IPS-15b (cell line): ENCODE measurements at regions not wholly inside any gene's neighbourhood (a gene's known extent, or its start where the extent isn't known, plus 50 kb on each side); places are given as distances from the start of the nearest gene placed in this dataset.

Experiments used
- H3K27me3 ChIP-seq: one replicate; pipeline ENCODE4 v1.6.1; 2013; ENCODE audit warnings: low read length; ENCODE audit not compliant: control insufficient read depth, insufficient read depth
- H3K36me3 ChIP-seq: one replicate; pipeline ENCODE4 v1.6.1; 2013; ENCODE audit warnings: low read length; ENCODE audit not compliant: control insufficient read depth, insufficient read depth
- H3K4me1 ChIP-seq: one replicate; pipeline ENCODE4 v1.6.1; 2013; ENCODE audit warnings: mild to moderate bottlenecking, low read length; ENCODE audit not compliant: control insufficient read depth, insufficient read depth
- H3K4me3 ChIP-seq: one replicate; pipeline ENCODE4 v1.5.1; 2013; ENCODE audit warnings: low read depth, low read length
- H3K9ac ChIP-seq: one replicate; pipeline ENCODE4 v1.6.1; 2013; ENCODE audit warnings: low read depth, mild to moderate bottlenecking, low read length
- H3K9me3 ChIP-seq: one replicate; pipeline ENCODE4 v1.6.1; 2013; ENCODE audit warnings: mild to moderate bottlenecking, low read length; ENCODE audit not compliant: control insufficient read depth, insufficient read depth

DNA sequence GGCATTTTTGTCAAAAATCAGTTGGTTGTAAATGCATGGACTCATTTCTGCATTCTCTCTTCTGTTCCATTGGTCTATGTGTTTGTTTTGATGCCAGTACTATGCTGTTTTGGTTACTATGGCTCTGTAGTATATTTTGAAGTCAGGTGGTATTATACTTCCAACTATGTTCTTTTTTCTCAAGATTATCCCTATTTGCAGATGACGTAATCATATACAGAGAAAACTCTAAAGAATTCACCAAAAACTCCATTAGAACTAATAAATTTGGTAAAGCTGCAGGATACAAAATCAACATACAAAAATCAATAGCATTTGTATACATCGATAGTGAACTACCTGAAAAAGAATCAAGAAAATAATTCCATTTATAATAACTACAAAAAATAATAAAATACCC is 253.1 kb upstream of the NEGR1 start:
- Histone ChIP-seq H3K27me3 (no peaks in the 10 kb centered on the region), H3K4me1 (no peaks in the 10 kb centered on the region), H3K4me3 (no peak overlapping the region), H3K9me3 (no peaks in the 10 kb centered on the region), H3K36me3 (no peaks in the 10 kb centered on the region), H3K9ac (no peak overlapping the region)

DNA sequence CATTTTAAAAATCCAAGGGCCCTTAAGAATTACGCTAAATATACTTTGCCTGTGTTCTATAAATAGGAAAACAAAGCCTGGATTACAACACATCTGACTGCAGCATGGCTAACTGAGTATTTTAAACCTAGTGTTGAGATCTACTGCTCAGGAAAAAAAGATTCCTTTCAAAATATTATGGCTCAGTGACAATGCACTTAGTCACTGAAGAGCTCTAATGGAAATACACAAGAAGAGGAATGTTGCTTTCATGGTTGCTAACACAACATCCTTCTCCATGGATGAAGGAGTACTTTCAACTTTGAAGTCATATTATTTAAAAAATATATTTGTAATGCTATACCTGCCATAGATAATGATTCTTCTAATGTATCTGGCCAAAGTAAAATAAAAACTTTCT is 248.3 kb upstream of the NEGR1 start:
- no peak overlapping the region for H3K9ac ChIP-seq
- H3K36me3 ChIP-seq = no peaks in the 10 kb centered on the region
- no peaks in the 10 kb centered on the region for H3K4me1 ChIP-seq
- H3K9me3 ChIP-seq = no peaks in the 10 kb centered on the region
- H3K4me3 ChIP-seq = no peak overlapping the region
- H3K27me3 ChIP-seq = no peaks in the 10 kb centered on the region

DNA sequence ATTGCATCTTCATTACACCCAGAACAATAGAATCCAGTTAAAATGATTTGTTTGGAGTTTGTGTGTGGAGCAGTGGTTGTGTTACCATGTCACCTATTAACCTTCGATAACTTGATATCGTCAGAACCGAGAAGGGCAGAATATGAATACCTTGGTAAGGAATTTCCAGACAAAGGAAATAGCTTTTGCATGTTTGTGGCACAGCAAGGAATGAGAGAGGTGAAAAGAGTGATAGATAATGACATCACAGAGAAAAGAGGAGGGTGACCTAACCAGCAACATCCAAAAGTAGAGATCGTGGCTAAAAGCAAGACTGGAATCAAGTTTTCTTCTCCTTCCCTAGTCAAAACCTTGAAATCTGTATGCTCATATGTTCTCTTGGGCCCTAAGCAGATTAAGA is 244.6 kb upstream of the NEGR1 start:
- Histone ChIP-seq H3K4me1 (no peaks in the 10 kb centered on the region), H3K9me3 (no peaks in the 10 kb centered on the region), H3K27me3 (no peaks in the 10 kb centered on the region), H3K4me3 (no peak overlapping the region), H3K9ac (no peak overlapping the region), H3K36me3 (no peaks in the 10 kb centered on the region)

DNA sequence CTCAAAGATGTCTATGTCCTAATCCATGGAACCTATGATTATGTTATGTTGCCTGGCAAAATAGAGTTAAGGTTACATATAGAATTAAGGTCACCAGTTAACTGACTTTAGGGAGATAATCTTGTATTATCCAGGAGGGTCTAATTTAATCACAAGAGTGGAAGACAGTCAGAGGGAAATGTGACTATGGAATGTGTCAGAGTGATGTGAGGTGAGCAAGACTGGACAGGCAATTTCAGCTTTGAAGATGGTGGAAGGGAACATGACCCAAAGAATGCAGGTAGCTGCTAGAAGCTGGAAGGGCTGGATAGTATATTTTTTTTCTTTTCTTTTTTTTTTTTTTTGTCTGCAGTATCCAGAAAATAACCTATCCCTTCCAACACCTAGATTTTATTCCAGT is 241.7 kb upstream of the NEGR1 start:
- Histone ChIP-seq H3K36me3 (no peaks in the 10 kb centered on the region), H3K27me3 (no peaks in the 10 kb centered on the region), H3K9me3 (no peaks in the 10 kb centered on the region), H3K4me3 (no peak overlapping the region), H3K9ac (no peak overlapping the region), H3K4me1 (no peaks in the 10 kb centered on the region)

DNA sequence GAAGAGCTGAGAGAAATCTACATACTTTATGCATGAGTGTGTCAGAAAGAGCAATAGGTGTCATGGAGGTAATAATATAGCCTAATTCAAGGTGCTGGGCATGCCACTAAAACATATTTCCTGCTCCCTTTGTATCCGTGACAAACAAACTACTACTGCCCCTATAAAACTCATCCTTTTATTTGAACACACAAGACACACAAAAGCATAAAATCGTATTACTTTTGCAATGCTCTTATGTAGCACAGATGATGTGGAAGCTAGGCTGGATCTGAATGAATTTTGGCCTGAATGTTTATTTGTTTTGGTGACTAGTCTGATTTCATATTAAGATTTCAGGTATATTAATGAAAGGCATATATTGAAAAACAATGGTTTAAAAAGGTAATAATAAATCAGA is 239.3 kb upstream of the NEGR1 start:
- Histone ChIP-seq H3K36me3 (no peaks in the 10 kb centered on the region), H3K4me1 (no peaks in the 10 kb centered on the region), H3K4me3 (no peak overlapping the region), H3K27me3 (no peaks in the 10 kb centered on the region), H3K9ac (no peak overlapping the region), H3K9me3 (no peaks in the 10 kb centered on the region)

DNA sequence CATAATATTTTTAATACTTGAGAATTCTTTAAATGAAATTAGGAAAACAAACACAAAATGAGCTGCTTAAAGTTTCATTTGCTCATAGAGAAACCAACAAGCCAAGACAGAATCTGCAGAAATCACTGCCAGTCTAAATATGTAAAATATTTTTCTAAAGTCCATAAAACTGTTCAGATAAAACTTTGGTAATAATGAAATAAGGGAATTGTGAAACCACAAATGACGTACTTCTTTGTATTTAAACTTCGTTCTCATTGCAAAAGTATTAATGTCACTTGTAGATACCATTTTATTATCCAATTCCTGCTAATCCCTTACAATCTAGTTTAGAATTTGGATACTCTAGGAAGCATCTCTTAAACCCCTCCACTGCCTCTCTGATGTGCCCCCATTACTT is 234.5 kb upstream of the NEGR1 start:
- no peaks in the 10 kb centered on the region for H3K4me1 ChIP-seq
- H3K9me3 ChIP-seq = no peaks in the 10 kb centered on the region
- H3K27me3 ChIP-seq = no peaks in the 10 kb centered on the region
- H3K36me3 ChIP-seq = no peaks in the 10 kb centered on the region
- H3K9ac ChIP-seq = no peak overlapping the region
- no peak overlapping the region for H3K4me3 ChIP-seq

DNA sequence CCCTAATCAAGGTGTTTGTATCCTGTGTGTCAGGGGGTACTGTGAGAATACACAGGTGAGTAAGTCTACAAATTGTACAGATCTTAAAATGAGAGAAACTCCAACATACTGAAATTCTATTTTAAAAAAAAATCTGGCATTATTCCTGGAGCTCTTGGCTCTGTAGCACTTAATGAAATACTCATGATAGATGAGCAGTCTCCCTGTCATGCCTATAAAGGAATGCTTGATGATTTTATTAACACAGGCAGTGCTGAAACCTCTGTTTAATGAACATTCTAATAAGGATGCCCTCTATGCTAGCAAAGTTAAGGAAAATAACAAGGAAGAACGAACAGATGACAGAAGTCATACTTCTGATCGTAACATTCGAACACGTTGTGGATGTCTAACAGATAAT is 233.9 kb upstream of the NEGR1 start:
- H3K4me1 ChIP-seq = peaks cover 4% of the 10 kb centered on the region
- H3K9ac ChIP-seq = no peak overlapping the region
- no peak overlapping the region for H3K4me3 ChIP-seq
- no peaks in the 10 kb centered on the region for H3K36me3 ChIP-seq
- no peaks in the 10 kb centered on the region for H3K27me3 ChIP-seq
- no peaks in the 10 kb centered on the region for H3K9me3 ChIP-seq

DNA sequence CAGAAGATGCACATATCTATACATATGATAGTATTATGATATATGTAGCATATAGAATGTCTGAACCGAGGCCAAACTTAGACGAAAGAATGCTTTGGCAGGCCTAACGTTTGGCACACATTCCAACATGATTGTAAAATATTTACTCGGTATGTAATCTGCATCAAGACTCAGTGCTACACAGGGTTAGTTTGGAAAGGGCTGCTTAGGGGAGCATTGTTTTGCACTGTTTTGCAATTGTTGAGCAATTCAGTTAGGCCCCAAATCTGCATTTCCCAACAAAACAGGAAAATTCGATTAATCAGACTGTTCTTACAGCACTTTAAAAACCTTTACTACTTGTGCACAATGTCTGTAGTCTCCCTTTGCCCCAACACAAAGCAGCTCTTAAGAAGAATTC is 216.0 kb upstream of the NEGR1 start:
- H3K27me3 ChIP-seq = no peaks in the 10 kb centered on the region
- no peak overlapping the region for H3K9ac ChIP-seq
- H3K4me3 ChIP-seq = no peak overlapping the region
- no peaks in the 10 kb centered on the region for H3K9me3 ChIP-seq
- no peaks in the 10 kb centered on the region for H3K36me3 ChIP-seq
- H3K4me1 ChIP-seq = no peaks in the 10 kb centered on the region

DNA sequence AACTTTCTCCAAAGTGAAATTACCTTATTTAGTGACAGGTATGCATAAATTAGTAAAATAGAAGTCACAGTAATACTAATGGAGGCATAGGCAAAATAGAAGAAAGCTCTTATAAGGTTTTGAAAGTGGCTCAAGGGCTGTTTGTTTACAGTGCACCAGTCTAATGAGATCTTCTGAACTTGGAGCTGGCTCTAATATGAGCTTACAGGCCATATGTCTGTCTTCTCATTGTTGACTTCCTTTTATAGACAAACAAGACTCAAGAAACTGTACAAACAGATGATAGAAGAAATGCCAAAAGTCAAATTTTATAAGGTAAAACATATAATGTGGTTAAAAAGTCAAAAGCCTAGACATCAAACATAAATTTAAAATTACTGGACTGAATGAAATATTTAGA is 207.5 kb upstream of the NEGR1 start:
- Histone ChIP-seq H3K4me3 (no peak overlapping the region), H3K9ac (no peak overlapping the region), H3K27me3 (no peaks in the 10 kb centered on the region), H3K4me1 (peaks cover 2% of the 10 kb centered on the region), H3K9me3 (no peaks in the 10 kb centered on the region), H3K36me3 (no peaks in the 10 kb centered on the region)

DNA sequence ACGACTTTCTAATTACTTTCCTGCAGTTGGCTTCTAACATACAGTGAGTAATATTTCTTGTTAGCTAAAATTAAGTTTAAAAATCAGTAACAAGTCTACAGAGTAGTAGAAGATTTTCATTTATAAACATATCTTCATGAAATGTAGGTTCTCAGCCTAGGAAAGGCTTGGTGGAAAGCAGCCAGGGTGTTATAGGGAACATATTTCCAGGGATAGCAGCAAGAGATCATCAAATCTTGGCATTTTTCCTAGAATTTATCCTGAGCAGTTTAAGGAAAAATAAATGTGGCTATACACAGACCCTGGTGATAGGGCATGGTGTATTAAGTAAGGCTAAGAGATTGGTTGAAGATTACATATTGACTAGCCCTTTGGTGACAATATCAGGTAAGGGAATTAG is 203.5 kb upstream of the NEGR1 start:
- Histone ChIP-seq H3K4me1 (peaks cover 2% of the 10 kb centered on the region), H3K27me3 (no peaks in the 10 kb centered on the region), H3K9me3 (no peaks in the 10 kb centered on the region), H3K36me3 (no peaks in the 10 kb centered on the region), H3K4me3 (no peak overlapping the region), H3K9ac (no peak overlapping the region)

DNA sequence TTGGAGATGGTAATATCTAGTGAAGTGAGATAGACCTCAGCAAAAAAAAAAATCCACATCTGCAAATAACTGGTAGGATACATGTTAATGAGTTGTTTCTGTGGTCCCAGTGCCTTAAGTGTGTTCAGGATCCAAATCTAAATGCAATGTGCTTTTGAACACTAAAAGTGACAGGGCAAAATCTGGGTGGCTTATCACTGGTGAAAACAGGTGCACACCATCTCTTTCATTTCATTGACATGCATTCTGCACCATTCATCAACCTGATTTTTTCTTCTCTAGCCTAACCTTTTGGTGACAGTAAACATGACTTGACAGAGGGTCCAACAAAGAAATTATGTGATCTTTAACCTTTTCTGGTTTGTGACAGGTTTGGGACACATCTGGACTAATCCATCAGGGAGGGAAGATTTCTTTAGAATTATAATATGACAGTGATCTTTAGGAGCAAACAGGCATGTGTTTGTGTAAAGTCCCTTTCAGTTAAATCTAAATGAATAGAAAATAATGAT is 201.6 kb upstream of the NEGR1 start:
- Histone ChIP-seq H3K4me3 (no peak overlapping the region), H3K27me3 (no peaks in the 10 kb centered on the region)

DNA sequence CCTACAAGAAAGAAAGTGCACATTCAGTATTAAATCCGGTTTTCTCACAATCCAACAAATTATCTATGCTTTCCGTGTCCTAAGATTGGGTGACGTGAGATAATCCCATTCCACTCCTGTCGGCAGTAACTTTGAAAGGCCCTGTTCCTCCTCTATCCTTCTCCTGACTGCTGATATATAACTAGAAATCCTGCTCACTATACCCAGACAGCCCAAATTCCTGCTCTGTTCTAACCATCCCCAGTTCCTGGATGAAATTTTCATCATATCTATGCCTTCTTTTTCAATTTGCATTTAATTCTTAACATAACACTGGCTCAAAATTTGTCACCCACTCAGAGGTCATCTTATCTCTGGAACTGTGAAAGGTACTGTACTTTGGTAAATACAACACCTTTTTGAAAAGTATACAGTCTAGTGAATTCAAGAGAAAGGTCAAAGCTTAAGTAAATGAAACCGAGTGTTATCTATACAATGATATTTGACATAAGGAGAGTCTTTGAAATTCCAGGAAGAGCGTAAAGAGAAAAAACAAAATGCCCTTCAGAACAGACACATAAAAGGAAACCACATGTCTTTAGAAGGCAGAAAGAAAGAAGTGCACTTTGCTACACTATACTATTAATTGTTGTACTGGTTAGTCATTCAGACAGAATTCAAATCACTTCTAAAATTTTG is 200.5 kb upstream of the NEGR1 start:
- Histone ChIP-seq H3K36me3 (no peaks in the 10 kb centered on the region), H3K4me3 (no peak overlapping the region), H3K4me1 (no peaks in the 10 kb centered on the region), H3K27me3 (no peaks in the 10 kb centered on the region), H3K9ac (no peak overlapping the region), H3K9me3 (no peaks in the 10 kb centered on the region)

More for the DNA sequence above, 201.6 kb upstream of the NEGR1 start:
- H3K9ac ChIP-seq = no peak overlapping the region
- no peaks in the 10 kb centered on the region for H3K9me3 ChIP-seq
- no peaks in the 10 kb centered on the region for H3K36me3 ChIP-seq
- H3K4me1 ChIP-seq = no peaks in the 10 kb centered on the region
